Loucy (cell line): ENCODE measurements at regions not wholly inside any gene's neighbourhood (a gene's known extent, or its start where the extent isn't known, plus 50 kb on each side); places are given as distances from the start of the nearest gene placed in this dataset.

Source experiments
- CTCF ChIP-seq: fragments of 200-600 bp; sonication (generic); conservative IDR thresholded peaks from 2 replicates; pipeline ENCODE4 v1.5.1; 2014; ENCODE audit warnings: mild to moderate bottlenecking, antibody characterized with exemption, low read length
- EZH2phosphoT487 ChIP-seq: fragments of 200-600 bp; IDR thresholded peaks from 2 replicates; pipeline ENCODE4 v1.6.1; 2018; ENCODE audit warnings: antibody characterized with exemption, mild to moderate bottlenecking, moderate library complexity, borderline replicate concordance

- TF ChIP-seq CTCF (no peak), EZH2phosphoT487 (no peak)
Measured at GRCh38 chr9:13806714-13807113, 507.2 kb downstream of the NFIB start.
